C4-2B (cell line): ENCODE measurements at regions not wholly inside any gene's neighbourhood (a gene's known extent, or its start where the extent isn't known, plus 50 kb on each side); places are given as distances from the start of the nearest gene placed in this dataset.

Source experiments
- ZFX ChIP-seq: fragments of 450-650 bp; IDR thresholded peaks from 2 replicates; pipeline ENCODE4 v1.6.1; 2017
- TF ChIP-seq, protein P1 (sequence below): fragments of 450-650 bp; conservative IDR thresholded peaks from 2 replicates; pipeline ENCODE4 v1.5.1; 2017; ENCODE audit warnings: mild to moderate bottlenecking

GRCh38 chr3:40624189-40624769 is 99.5 kb downstream of the ZNF621 start:
- TF ChIP-seq, protein P1, sequence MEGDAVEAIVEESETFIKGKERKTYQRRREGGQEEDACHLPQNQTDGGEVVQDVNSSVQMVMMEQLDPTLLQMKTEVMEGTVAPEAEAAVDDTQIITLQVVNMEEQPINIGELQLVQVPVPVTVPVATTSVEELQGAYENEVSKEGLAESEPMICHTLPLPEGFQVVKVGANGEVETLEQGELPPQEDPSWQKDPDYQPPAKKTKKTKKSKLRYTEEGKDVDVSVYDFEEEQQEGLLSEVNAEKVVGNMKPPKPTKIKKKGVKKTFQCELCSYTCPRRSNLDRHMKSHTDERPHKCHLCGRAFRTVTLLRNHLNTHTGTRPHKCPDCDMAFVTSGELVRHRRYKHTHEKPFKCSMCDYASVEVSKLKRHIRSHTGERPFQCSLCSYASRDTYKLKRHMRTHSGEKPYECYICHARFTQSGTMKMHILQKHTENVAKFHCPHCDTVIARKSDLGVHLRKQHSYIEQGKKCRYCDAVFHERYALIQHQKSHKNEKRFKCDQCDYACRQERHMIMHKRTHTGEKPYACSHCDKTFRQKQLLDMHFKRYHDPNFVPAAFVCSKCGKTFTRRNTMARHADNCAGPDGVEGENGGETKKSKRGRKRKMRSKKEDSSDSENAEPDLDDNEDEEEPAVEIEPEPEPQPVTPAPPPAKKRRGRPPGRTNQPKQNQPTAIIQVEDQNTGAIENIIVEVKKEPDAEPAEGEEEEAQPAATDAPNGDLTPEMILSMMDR, result no peak
- no peak for TF ChIP-seq ZFX
